ENCODE measurements at regions not wholly inside any gene's neighbourhood (a gene's known extent, or its start where the extent isn't known, plus 50 kb on each side); places are given as distances from the start of the nearest gene placed in this dataset.

GRCh38 chr12:17388679-17389078, 701.3 kb downstream of the RERGL start:
- Histone ChIP-seq H3K9me3 (ENCODE audit: control insufficient read depth, insufficient read depth, low read depth, low read length) (no peaks in the 10 kb centered on the region), H3K27me3 (ENCODE audit: control insufficient read depth, insufficient read depth, low read length) (no peaks in the 10 kb centered on the region), H3K4me3 (ENCODE audit: low read depth in 2 of 2, low read length in 2 of 2) (no peak overlapping the region), H3K27ac (ENCODE audit: low read length) (no peak overlapping the region), H3K4me1 (ENCODE audit: control insufficient read depth, insufficient read depth, low read length) (no peaks in the 10 kb centered on the region), H3K36me3 (ENCODE audit: control insufficient read depth, insufficient read depth, low read length) (no peaks in the 10 kb centered on the region)
- DNase-seq (ENCODE audit: low read depth, low spot score) = no peak
- CTCF ChIA-PET = no interaction called here
- POLR2A ChIA-PET = no interaction called here
- TF ChIP-seq CTCF (IDR thresholded peaks at IDR 0.05) (no peak), TCF7L2 (IDR thresholded peaks at IDR 0.05; ENCODE audit: low read depth, low read length) (no peak), SIN3A (IDR thresholded peaks at IDR 0.05; ENCODE audit: borderline replicate concordance, insufficient read depth, low read depth, low read length) (no peak), REST (IDR thresholded peaks at IDR 0.05; ENCODE audit: insufficient read depth in 1 of 2, low read depth in 2 of 2, low read length in 1 of 2) (no peak), POLR2AphosphoS5 (IDR thresholded peaks at IDR 0.05; ENCODE audit: low read depth, low read length) (no peak)
- intact Hi-C loops (cut with micrococcal nuclease; ENCODE audit: unreplicated experiment) = loop anchor here (1.0 kb wide), 1 partner anchor 30 kb away; no protein-coding TSS in a partner anchor
- in situ Hi-C loops (cut with HindIII; ENCODE audit: low pct_unique_long_range_greater_than_20kb, low sequenced_read_pairs) = no loop called here
- no peak for ATAC-seq
- no TSS peak for BruUV-seq (replicated peaks)

GRCh38 chr12:17383321-17383720, 706.7 kb downstream of the RERGL start:
- no peaks in the 10 kb centered on the region for H3K4me1 ChIP-seq (ENCODE audit: control insufficient read depth, insufficient read depth, low read length)
- no peak overlapping the region for H3K27ac ChIP-seq (ENCODE audit: low read length)
- H3K36me3 ChIP-seq (ENCODE audit: control insufficient read depth, insufficient read depth, low read length) = no peaks in the 10 kb centered on the region
- no peaks in the 10 kb centered on the region for H3K9me3 ChIP-seq (ENCODE audit: control insufficient read depth, insufficient read depth, low read depth, low read length)
- no peak overlapping the region for H3K4me3 ChIP-seq (ENCODE audit: low read depth in 2 of 2, low read length in 2 of 2)
- in situ Hi-C loops (cut with HindIII; ENCODE audit: low pct_unique_long_range_greater_than_20kb, low sequenced_read_pairs) = no loop called here
- POLR2A ChIA-PET = no interaction called here
- CTCF ChIA-PET = no interaction called here
- no TSS peak for BruUV-seq (replicated peaks)
- TF ChIP-seq CTCF (IDR thresholded peaks at IDR 0.05) = no peak
- no peak for TF ChIP-seq SIN3A (IDR thresholded peaks at IDR 0.05; ENCODE audit: borderline replicate concordance, insufficient read depth, low read depth, low read length)
- no peak for TF ChIP-seq TCF7L2 (IDR thresholded peaks at IDR 0.05; ENCODE audit: low read depth, low read length)
- TF ChIP-seq REST (IDR thresholded peaks at IDR 0.05; ENCODE audit: insufficient read depth in 1 of 2, low read depth in 2 of 2, low read length in 1 of 2) = no peak
- no peak for TF ChIP-seq POLR2AphosphoS5 (IDR thresholded peaks at IDR 0.05; ENCODE audit: low read depth, low read length)
- intact Hi-C loops (cut with micrococcal nuclease; ENCODE audit: unreplicated experiment) = no loop called here
- no peak for DNase-seq (ENCODE audit: low read depth, low spot score)
- no peak for ATAC-seq
- no peaks in the 10 kb centered on the region for H3K27me3 ChIP-seq (ENCODE audit: control insufficient read depth, insufficient read depth, low read length)

All from Panc1 (cell line).